ENCODE measurements at regions not wholly inside any gene's neighbourhood (a gene's known extent, or its start where the extent isn't known, plus 50 kb on each side); places are given as distances from the start of the nearest gene placed in this dataset.

DNA sequence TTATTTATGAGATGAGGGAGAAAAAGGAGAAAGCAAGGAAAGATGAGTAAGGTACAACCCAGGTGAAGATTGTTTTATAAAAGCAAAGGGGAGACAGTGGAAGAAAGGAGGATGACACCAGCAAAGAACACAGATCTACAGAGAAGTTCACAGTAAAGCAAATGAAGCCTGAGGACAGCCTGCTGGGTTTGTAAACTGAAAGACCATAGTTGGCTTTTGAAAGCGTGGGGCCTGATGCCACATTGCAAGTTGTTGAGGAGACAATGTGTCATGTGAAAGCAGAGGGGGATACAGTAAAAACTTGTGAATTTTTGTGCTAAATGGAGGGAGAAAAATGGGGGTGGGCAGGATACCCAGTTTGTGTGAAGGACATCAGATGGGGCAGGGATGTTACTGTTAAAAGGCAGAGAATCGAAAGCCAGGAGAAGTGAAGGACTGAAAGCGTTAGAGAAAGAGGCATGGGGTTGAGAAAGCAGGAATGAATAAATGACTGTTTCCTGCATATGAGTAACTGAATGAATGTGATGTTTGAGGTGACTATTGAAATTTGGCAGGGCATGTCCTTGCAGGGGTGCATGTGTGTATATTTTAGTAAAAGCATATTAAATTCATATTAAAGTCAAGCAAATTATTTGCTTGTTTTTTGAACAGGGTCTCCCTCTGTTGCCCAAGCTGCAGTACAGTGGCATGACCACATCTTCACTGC is 69.6 kb downstream of the SPRY1 start:
- H3K9ac ChIP-seq (ENCODE audit: low read length) = no peak overlapping the region
- TF ChIP-seq EP300 (conservative IDR thresholded peaks at IDR 0.05; ENCODE audit: poor library complexity, severe bottlenecking) (no peak), EZH2 (IDR thresholded peaks at IDR 0.05; ENCODE audit: borderline replicate concordance, insufficient read depth, low read length, poor library complexity, severe bottlenecking) (no peak), TAF1 (IDR thresholded peaks at IDR 0.05; ENCODE audit: low read depth) (no peak), RAD21 (conservative IDR thresholded peaks at IDR 0.05) (no peak), MXI1 (conservative IDR thresholded peaks at IDR 0.05; ENCODE audit: poor library complexity, severe bottlenecking) (no peak), POLR2AphosphoS5 (IDR thresholded peaks at IDR 0.05) (no peak), SMC3 (conservative IDR thresholded peaks at IDR 0.05; ENCODE audit: poor library complexity) (no peak)
- TF ChIP-seq, protein P1, sequence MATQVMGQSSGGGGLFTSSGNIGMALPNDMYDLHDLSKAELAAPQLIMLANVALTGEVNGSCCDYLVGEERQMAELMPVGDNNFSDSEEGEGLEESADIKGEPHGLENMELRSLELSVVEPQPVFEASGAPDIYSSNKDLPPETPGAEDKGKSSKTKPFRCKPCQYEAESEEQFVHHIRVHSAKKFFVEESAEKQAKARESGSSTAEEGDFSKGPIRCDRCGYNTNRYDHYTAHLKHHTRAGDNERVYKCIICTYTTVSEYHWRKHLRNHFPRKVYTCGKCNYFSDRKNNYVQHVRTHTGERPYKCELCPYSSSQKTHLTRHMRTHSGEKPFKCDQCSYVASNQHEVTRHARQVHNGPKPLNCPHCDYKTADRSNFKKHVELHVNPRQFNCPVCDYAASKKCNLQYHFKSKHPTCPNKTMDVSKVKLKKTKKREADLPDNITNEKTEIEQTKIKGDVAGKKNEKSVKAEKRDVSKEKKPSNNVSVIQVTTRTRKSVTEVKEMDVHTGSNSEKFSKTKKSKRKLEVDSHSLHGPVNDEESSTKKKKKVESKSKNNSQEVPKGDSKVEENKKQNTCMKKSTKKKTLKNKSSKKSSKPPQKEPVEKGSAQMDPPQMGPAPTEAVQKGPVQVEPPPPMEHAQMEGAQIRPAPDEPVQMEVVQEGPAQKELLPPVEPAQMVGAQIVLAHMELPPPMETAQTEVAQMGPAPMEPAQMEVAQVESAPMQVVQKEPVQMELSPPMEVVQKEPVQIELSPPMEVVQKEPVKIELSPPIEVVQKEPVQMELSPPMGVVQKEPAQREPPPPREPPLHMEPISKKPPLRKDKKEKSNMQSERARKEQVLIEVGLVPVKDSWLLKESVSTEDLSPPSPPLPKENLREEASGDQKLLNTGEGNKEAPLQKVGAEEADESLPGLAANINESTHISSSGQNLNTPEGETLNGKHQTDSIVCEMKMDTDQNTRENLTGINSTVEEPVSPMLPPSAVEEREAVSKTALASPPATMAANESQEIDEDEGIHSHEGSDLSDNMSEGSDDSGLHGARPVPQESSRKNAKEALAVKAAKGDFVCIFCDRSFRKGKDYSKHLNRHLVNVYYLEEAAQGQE (IDR thresholded peaks at IDR 0.05; ENCODE audit: borderline replicate concordance) = no peak
- TF ChIP-seq, protein P2, sequence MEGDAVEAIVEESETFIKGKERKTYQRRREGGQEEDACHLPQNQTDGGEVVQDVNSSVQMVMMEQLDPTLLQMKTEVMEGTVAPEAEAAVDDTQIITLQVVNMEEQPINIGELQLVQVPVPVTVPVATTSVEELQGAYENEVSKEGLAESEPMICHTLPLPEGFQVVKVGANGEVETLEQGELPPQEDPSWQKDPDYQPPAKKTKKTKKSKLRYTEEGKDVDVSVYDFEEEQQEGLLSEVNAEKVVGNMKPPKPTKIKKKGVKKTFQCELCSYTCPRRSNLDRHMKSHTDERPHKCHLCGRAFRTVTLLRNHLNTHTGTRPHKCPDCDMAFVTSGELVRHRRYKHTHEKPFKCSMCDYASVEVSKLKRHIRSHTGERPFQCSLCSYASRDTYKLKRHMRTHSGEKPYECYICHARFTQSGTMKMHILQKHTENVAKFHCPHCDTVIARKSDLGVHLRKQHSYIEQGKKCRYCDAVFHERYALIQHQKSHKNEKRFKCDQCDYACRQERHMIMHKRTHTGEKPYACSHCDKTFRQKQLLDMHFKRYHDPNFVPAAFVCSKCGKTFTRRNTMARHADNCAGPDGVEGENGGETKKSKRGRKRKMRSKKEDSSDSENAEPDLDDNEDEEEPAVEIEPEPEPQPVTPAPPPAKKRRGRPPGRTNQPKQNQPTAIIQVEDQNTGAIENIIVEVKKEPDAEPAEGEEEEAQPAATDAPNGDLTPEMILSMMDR (IDR thresholded peaks at IDR 0.05; ENCODE audit: poor library complexity, severe bottlenecking) = no peak
- H3K4me3 ChIP-seq (ENCODE audit: low read length) = no peak overlapping the region
- H4K20me1 ChIP-seq (ENCODE audit: insufficient read depth) = no peaks in the 10 kb centered on the region
- H2AFZ ChIP-seq (ENCODE audit: low read depth, low read length) = no peak overlapping the region
- no peaks in the 10 kb centered on the region for H3K36me3 ChIP-seq (ENCODE audit: insufficient read depth, low read length)
- no peaks in the 10 kb centered on the region for H3K9me3 ChIP-seq (ENCODE audit: low read length)
- no peaks in the 10 kb centered on the region for H3K9me2 ChIP-seq (ENCODE audit: insufficient read depth, low read length)
- no peaks in the 10 kb centered on the region for H3F3A ChIP-seq (ENCODE audit: insufficient read depth, low read length, poor library complexity, severe bottlenecking)
- no peak overlapping the region for H3K4me2 ChIP-seq (ENCODE audit: low read length)
- no peaks in the 10 kb centered on the region for H3K27me3 ChIP-seq (ENCODE audit: insufficient read depth, low read depth, low read length)
- H3K79me2 ChIP-seq (replicated peaks; ENCODE audit: insufficient read depth, low read length) = no peaks in the 10 kb centered on the region
- no peak overlapping the region for H3K27ac ChIP-seq (ENCODE audit: low read length)

DNA sequence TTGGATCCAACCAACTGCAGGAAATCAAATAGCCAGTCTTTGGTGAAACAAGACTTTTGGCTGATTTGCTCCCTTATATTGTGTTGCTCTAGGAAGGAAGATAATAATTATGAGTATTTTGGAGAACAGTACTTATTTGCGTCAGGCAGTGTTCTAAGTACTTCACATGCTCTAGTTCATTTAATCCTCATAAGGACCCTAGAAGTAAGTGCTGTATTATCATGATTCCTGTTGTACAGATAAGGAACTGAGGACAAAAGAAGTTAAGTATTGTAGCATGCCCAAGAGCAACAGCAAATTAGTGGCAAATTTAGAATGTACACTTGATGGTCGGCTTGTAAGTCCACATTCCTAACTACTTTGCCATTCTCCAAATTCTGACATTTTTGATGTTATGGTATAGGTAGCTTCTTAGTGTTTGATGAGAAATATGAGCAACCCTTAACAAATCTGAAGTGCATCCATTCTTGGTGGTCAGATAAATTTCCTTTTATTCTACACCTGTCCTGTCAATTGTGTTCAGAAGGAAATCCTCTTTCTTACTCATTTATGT is 72.0 kb downstream of the SPRY1 start:
- Histone ChIP-seq H3K79me2 (replicated peaks; ENCODE audit: insufficient read depth, low read length) (no peaks in the 10 kb centered on the region), H3F3A (ENCODE audit: insufficient read depth, low read length, poor library complexity, severe bottlenecking) (no peaks in the 10 kb centered on the region), H3K4me3 (ENCODE audit: low read length) (no peak overlapping the region), H2AFZ (ENCODE audit: low read depth, low read length) (no peak overlapping the region), H3K9ac (ENCODE audit: low read length) (no peak overlapping the region), H3K9me3 (ENCODE audit: low read length) (no peaks in the 10 kb centered on the region), H3K27me3 (ENCODE audit: insufficient read depth, low read depth, low read length) (no peaks in the 10 kb centered on the region), H3K4me2 (ENCODE audit: low read length) (no peak overlapping the region), H3K27ac (ENCODE audit: low read length) (no peak overlapping the region), H3K9me2 (ENCODE audit: insufficient read depth, low read length) (no peaks in the 10 kb centered on the region), H4K20me1 (ENCODE audit: insufficient read depth) (no peaks in the 10 kb centered on the region), H3K36me3 (ENCODE audit: insufficient read depth, low read length) (no peaks in the 10 kb centered on the region)
- TF ChIP-seq, protein P1 (IDR thresholded peaks at IDR 0.05; ENCODE audit: borderline replicate concordance) = no peak
- TF ChIP-seq POLR2AphosphoS5 (IDR thresholded peaks at IDR 0.05) (no peak), RAD21 (conservative IDR thresholded peaks at IDR 0.05) (no peak), SMC3 (conservative IDR thresholded peaks at IDR 0.05; ENCODE audit: poor library complexity) (no peak), EP300 (conservative IDR thresholded peaks at IDR 0.05; ENCODE audit: poor library complexity, severe bottlenecking) (no peak), EZH2 (IDR thresholded peaks at IDR 0.05; ENCODE audit: borderline replicate concordance, insufficient read depth, low read length, poor library complexity, severe bottlenecking) (no peak)

Measured in neural cell (in vitro differentiated cells).